ENCODE measurements at regions not wholly inside any gene's neighbourhood (a gene's known extent, or its start where the extent isn't known, plus 50 kb on each side); places are given as distances from the start of the nearest gene placed in this dataset.
"Not testable (repeated sequence)": the region's sequence is repeated elsewhere in the genome, so short reads cannot be mapped to it uniquely, and the experiment has no call there.

DNA sequence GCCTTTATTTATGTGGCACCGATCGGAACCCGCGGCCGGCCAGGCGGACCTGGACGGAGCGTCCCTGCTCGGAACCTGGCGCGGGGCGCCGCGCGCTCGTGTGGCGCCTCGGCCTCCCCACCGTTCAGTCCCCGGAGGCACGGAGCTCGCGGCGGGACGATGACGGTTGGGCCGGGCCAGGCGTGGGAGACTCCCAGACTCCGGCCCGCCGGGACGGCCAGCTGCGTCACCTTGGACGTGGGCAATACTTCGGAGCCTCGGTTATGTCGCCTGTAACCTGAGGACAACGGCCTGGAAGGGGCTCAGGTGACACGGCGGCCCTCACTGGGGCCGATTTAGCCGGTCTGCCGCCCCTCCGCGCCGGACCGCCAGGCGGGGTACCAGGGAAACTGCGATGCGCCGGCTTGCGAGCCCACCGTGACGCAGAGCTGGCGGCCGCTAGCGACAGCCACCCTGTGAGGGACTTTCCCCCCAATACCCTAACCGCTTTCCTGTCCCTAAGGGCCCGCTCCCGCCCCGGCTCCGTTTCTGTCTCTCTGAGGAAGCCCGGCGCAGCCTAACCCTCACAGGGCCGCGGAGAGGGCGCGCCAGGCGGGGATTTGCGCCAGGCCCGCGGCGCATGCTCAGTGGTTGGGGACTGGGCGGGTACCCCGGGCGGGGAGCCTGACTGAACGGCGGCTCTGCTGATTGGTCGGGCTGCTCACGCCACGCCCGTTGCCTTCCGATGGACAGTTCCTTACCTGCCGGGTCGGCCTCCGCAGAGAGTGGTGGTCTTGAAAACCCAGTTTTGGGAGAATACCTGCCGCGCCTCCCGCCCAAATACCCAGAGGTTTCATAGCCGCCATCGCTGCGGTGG lies 109.5 kb upstream of the DOCK9 start:
- DNase-seq (ENCODE audit: low read depth, low spot score), result peak; percentile 89
- Histone ChIP-seq H3K27me3 (ENCODE audit: insufficient read depth, insufficient read length) (peaks cover 59% of the 10 kb centered on the region), H3K9ac (ENCODE audit: insufficient read length, low read depth) (peak overlapping the region; percentile 86), H3K4me1 (ENCODE audit: insufficient read depth, insufficient read length) (peaks cover 2% of the 10 kb centered on the region), H3K36me3 (ENCODE audit: insufficient read depth, insufficient read length, low read length) (no peaks in the 10 kb centered on the region), H3K4me3 (ENCODE audit: insufficient read length, low read depth) (peak overlapping the region; percentile 71), H3K9me3 (ENCODE audit: insufficient read depth, low read length) (no peaks in the 10 kb centered on the region)
- TF ChIP-seq SUZ12 (IDR thresholded peaks at IDR 0.05; ENCODE audit: extremely low read depth, insufficient read depth, insufficient read length), result no peak
- no peak for TF ChIP-seq ZNF274 (IDR thresholded peaks at IDR 0.05; ENCODE audit: low read depth, low read length)

DNA sequence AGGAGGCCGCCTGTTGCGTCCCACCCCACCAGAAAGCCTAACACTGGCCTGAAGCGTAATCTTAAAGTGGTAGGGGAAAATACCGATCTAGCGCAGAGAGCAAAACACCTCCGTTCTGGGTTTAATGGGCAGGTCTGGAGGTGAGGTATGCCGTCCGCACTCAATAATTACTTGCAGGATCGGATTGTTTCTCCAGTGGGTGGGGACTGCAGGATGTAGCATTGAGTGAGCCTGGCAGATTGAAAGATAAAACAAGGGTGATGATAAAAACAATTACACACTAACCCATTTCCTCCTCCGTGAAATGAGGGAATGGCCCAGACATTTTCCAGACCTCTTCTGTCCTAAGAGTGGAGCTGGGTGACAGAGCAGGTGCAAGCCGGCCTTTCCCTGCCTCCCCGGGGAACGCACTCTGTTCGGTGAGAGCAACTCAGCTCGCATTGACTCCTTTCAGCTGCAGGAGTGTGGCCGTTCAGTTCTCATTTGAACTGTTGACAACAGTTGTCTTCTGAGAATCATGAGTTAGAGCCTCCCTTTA lies 110.2 kb upstream of the DOCK9 start:
- Histone ChIP-seq H3K9ac (ENCODE audit: insufficient read length, low read depth) (peak overlapping the region; percentile 46), H3K9me3 (ENCODE audit: insufficient read depth, low read length) (no peaks in the 10 kb centered on the region), H3K36me3 (ENCODE audit: insufficient read depth, insufficient read length, low read length) (no peaks in the 10 kb centered on the region), H3K4me1 (ENCODE audit: insufficient read depth, insufficient read length) (peaks cover 2% of the 10 kb centered on the region), H3K4me3 (ENCODE audit: insufficient read length, low read depth) (peak overlapping the region; percentile 56), H3K27me3 (ENCODE audit: insufficient read depth, insufficient read length) (peaks cover 59% of the 10 kb centered on the region)
- TF ChIP-seq YY1 (IDR thresholded peaks at IDR 0.05; ENCODE audit: insufficient read depth, insufficient read length), result no peak
- no peak for TF ChIP-seq ZNF274 (IDR thresholded peaks at IDR 0.05; ENCODE audit: low read depth, low read length)
- no peak for TF ChIP-seq SUZ12 (IDR thresholded peaks at IDR 0.05; ENCODE audit: extremely low read depth, insufficient read depth, insufficient read length)
- DNase-seq (ENCODE audit: low read depth, low spot score), result no peak

- no peaks in the 10 kb centered on the region for H3K36me3 ChIP-seq (ENCODE audit: insufficient read depth, insufficient read length, low read length)
- no peaks in the 10 kb centered on the region for H3K4me1 ChIP-seq (ENCODE audit: insufficient read depth, insufficient read length)
- no peaks in the 10 kb centered on the region for H3K9me3 ChIP-seq (ENCODE audit: insufficient read depth, low read length)
- TF ChIP-seq YY1 (IDR thresholded peaks at IDR 0.05; ENCODE audit: insufficient read depth, insufficient read length) (no peak), SUZ12 (IDR thresholded peaks at IDR 0.05; ENCODE audit: extremely low read depth, insufficient read depth, insufficient read length) (no peak), ZNF274 (IDR thresholded peaks at IDR 0.05; ENCODE audit: low read depth, low read length) (no peak)
- DNase-seq (ENCODE audit: low read depth, low spot score), result no peak
- H3K4me3 ChIP-seq (ENCODE audit: insufficient read length, low read depth), result no peak overlapping the region
- H3K9ac ChIP-seq (ENCODE audit: insufficient read length, low read depth), result no peak overlapping the region
- peaks cover 13% of the 10 kb centered on the region for H3K27me3 ChIP-seq (ENCODE audit: insufficient read depth, insufficient read length)
Observed at GRCh38 chr13:99093997-99094396, 106.7 kb upstream of the UBAC2 start.

GRCh38 chr13:99101831-99102230 lies 98.8 kb upstream of the UBAC2 start:
- not testable (repeated sequence) for H3K9me3 ChIP-seq (ENCODE audit: insufficient read depth, low read length); DNase-seq (ENCODE audit: low read depth, low spot score); H3K27me3 ChIP-seq (ENCODE audit: insufficient read depth, insufficient read length); H3K4me1 ChIP-seq (ENCODE audit: insufficient read depth, insufficient read length); H3K9ac ChIP-seq (ENCODE audit: insufficient read length, low read depth); H3K36me3 ChIP-seq (ENCODE audit: insufficient read depth, insufficient read length, low read length); H3K4me3 ChIP-seq (ENCODE audit: insufficient read length, low read depth)

DNA sequence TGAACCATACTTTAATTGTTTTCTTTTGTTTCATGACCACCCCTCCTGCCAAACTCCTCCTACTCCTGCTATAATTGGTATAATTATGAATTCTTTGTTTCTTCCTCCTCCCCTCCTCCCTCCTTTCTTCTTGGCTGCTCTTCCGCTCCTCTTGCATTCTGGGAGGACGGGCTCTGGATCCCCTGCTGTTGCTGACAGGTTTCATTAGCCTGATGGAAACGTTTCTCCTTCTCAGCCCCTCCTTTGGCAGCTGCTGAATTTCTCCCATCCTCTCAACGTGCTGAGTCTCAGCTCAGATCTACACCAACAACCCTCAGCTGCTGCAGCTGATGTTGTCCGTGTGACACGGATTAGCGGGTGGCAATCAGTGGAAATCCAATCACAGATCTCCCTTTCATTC lies 97.1 kb upstream of the UBAC2 start:
- no peaks in the 10 kb centered on the region for H3K9me3 ChIP-seq (ENCODE audit: insufficient read depth, low read length)
- TF ChIP-seq SUZ12 (IDR thresholded peaks at IDR 0.05; ENCODE audit: extremely low read depth, insufficient read depth, insufficient read length), result no peak
- no peak for TF ChIP-seq ZNF274 (IDR thresholded peaks at IDR 0.05; ENCODE audit: low read depth, low read length)
- TF ChIP-seq YY1 (IDR thresholded peaks at IDR 0.05; ENCODE audit: insufficient read depth, insufficient read length), result no peak
- H3K4me3 ChIP-seq (ENCODE audit: insufficient read length, low read depth), result no peak overlapping the region
- no peak overlapping the region for H3K9ac ChIP-seq (ENCODE audit: insufficient read length, low read depth)
- H3K4me1 ChIP-seq (ENCODE audit: insufficient read depth, insufficient read length), result no peaks in the 10 kb centered on the region
- H3K27me3 ChIP-seq (ENCODE audit: insufficient read depth, insufficient read length), result no peaks in the 10 kb centered on the region
- DNase-seq (ENCODE audit: low read depth, low spot score), result no peak
- H3K36me3 ChIP-seq (ENCODE audit: insufficient read depth, insufficient read length, low read length), result no peaks in the 10 kb centered on the region

- TF ChIP-seq SUZ12 (IDR thresholded peaks at IDR 0.05; ENCODE audit: extremely low read depth, insufficient read depth, insufficient read length) (no peak), YY1 (IDR thresholded peaks at IDR 0.05; ENCODE audit: insufficient read depth, insufficient read length) (no peak), ZNF274 (IDR thresholded peaks at IDR 0.05; ENCODE audit: low read depth, low read length) (no peak)
Observed at GRCh38 chr13:99104396-99104795, 96.3 kb upstream of the UBAC2 start.

GRCh38 chr13:99105160-99105559 lies 95.5 kb upstream of the UBAC2 start:
- H3K4me3 ChIP-seq (ENCODE audit: insufficient read length, low read depth), result no peak overlapping the region
- no peaks in the 10 kb centered on the region for H3K4me1 ChIP-seq (ENCODE audit: insufficient read depth, insufficient read length)
- no peak overlapping the region for H3K9ac ChIP-seq (ENCODE audit: insufficient read length, low read depth)
- TF ChIP-seq YY1 (IDR thresholded peaks at IDR 0.05; ENCODE audit: insufficient read depth, insufficient read length), result no peak
- H3K36me3 ChIP-seq (ENCODE audit: insufficient read depth, insufficient read length, low read length), result no peaks in the 10 kb centered on the region
- H3K27me3 ChIP-seq (ENCODE audit: insufficient read depth, insufficient read length), result no peaks in the 10 kb centered on the region
- no peak for DNase-seq (ENCODE audit: low read depth, low spot score)
- H3K9me3 ChIP-seq (ENCODE audit: insufficient read depth, low read length), result no peaks in the 10 kb centered on the region

More at GRCh38 chr13:99104396-99104795, 96.3 kb upstream of the UBAC2 start:
- no peaks in the 10 kb centered on the region for H3K4me1 ChIP-seq (ENCODE audit: insufficient read depth, insufficient read length)
- no peak for DNase-seq (ENCODE audit: low read depth, low spot score)
- no peaks in the 10 kb centered on the region for H3K27me3 ChIP-seq (ENCODE audit: insufficient read depth, insufficient read length)
- no peak overlapping the region for H3K9ac ChIP-seq (ENCODE audit: insufficient read length, low read depth)
- no peaks in the 10 kb centered on the region for H3K36me3 ChIP-seq (ENCODE audit: insufficient read depth, insufficient read length, low read length)
- no peaks in the 10 kb centered on the region for H3K9me3 ChIP-seq (ENCODE audit: insufficient read depth, low read length)
- H3K4me3 ChIP-seq (ENCODE audit: insufficient read length, low read depth), result no peak overlapping the region

All from NT2/D1 (cell line).